Esophagus muscularis mucosa (tissue), 4 donors: ENCODE measurements at regions not wholly inside any gene's neighbourhood (a gene's known extent, or its start where the extent isn't known, plus 50 kb on each side); places are given as distances from the start of the nearest gene placed in this dataset.

ENCODE experiments used
- DNase-seq: peaks from one replicate; pipeline ENCODE4 v3.0.0-alpha.2; 2017; ENCODE audit errors: extremely low spot score
- H3K27ac ChIP-seq, 4 donors: fragments of 200-600 bp; sonication (generic); replicated peaks in 1 of 4; 1 replicate in 3 of 4; 2 replicates in 1 of 4; pipeline ENCODE4 v1.5.1; 2016 to 2019; ENCODE audit warnings: mild to moderate bottlenecking in 1 of 4
- H3K27me3 ChIP-seq, 4 donors: fragments of 200-600 bp; sonication (generic); one replicate each; pipeline versions ENCODE4 v1.5.1 to v1.6.0; 2016 to 2019
- H3K36me3 ChIP-seq, 4 donors: fragments of 200-600 bp; sonication (generic); one replicate each; pipeline ENCODE4 v1.5.1; 2016 to 2019
- H3K4me1 ChIP-seq, 4 donors: fragments of 200-600 bp; sonication (generic); one replicate each; pipeline ENCODE4 v1.5.1; 2016 to 2019
- H3K4me3 ChIP-seq, 4 donors: fragments of 200-600 bp; sonication (generic); 1 replicate in 2 of 4; 2 replicates in 2 of 4; pipeline ENCODE4 v1.5.1; 2016 to 2019; ENCODE audit warnings: mild to moderate bottlenecking in 4 of 4, moderate library complexity in 1 of 4
- H3K9me3 ChIP-seq, 4 donors: fragments of 200-600 bp; sonication (generic); 1 replicate in 3 of 4; 2 replicates in 1 of 4; pipeline ENCODE4 v1.5.1; 2016 to 2019
- CTCF ChIP-seq, 3 experiments: fragments of 200-600 bp in 2 of 3; fragments of 450-650 bp in 1 of 3; sonication (generic) in 2 of 3; IDR thresholded peaks; one replicate each; pipeline ENCODE4 v1.5.1; 2017 to 2019; ENCODE audit warnings: antibody characterized with exemption in 3 of 3, mild to moderate bottlenecking in 2 of 3, moderate library complexity in 1 of 3
- EP300 ChIP-seq: sonication (generic); formaldehyde crosslinking; IDR thresholded peaks from one replicate; pipeline ENCODE4 v1.6.1; 2017; ENCODE audit warnings: antibody characterized with exemption
- POLR2A ChIP-seq: fragments of 450-650 bp; IDR thresholded peaks from one replicate; pipeline ENCODE4 v1.6.1; 2017; ENCODE audit warnings: antibody characterized with exemption, moderate library complexity, mild to moderate bottlenecking, low read depth
- POLR2AphosphoS5 ChIP-seq, 2 donors: sonication (generic); formaldehyde crosslinking; IDR thresholded peaks; one replicate each; pipeline ENCODE4 v1.6.1; 2017; ENCODE audit warnings: antibody characterized with exemption in 2 of 2
- WGBS: methylation state at CpG from one replicate; pipeline ENCODE4 v1.1.5; 2018; 5-methylcytosine and 5-hydroxymethylcytosine counted together
- intact Hi-C: fragments of 100-400 bp; cut with DNase I; formaldehyde crosslinking; loops from one replicate; pipeline ENCODE4 v1.15.1; 2023

- intact Hi-C loops: no loop called here
- H3K36me3 ChIP-seq: no peaks in the 10 kb centered on the region
- H3K27me3 ChIP-seq: no peaks in the 10 kb centered on the region
- 81% methylated on average over 3 of the region's 3 CpGs for WGBS
- TF ChIP-seq CTCF (IDR thresholded peaks at IDR 0.05) (no peak), POLR2AphosphoS5 (IDR thresholded peaks at IDR 0.05) (no peak), POLR2A (no peak), EP300 (no peak)
- no peak overlapping the region for H3K4me3 ChIP-seq
- DNase-seq: no peak
- no peak overlapping the region for H3K27ac ChIP-seq
- no peaks in the 10 kb centered on the region for H3K9me3 ChIP-seq
- H3K4me1 ChIP-seq: no peaks in the 10 kb centered on the region
Measured at GRCh38 chr11:24043842-24044241, 453.0 kb upstream of the LUZP2 start.

GRCh38 chr11:24046731-24047130, 450.1 kb upstream of the LUZP2 start:
- Histone ChIP-seq H3K27me3 (no peaks in the 10 kb centered on the region), H3K27ac (no peak overlapping the region), H3K4me3 (no peak overlapping the region), H3K36me3 (no peaks in the 10 kb centered on the region), H3K9me3 (no peaks in the 10 kb centered on the region), H3K4me1 (no peaks in the 10 kb centered on the region)
- WGBS: 83% methylated on average over 1 of the region's 1 CpG
- no peak for TF ChIP-seq POLR2A
- TF ChIP-seq POLR2AphosphoS5 (IDR thresholded peaks at IDR 0.05): no peak
- TF ChIP-seq EP300: no peak
- no peak for DNase-seq
- intact Hi-C loops: no loop called here

GRCh38 chr11:24056051-24056450, 440.8 kb upstream of the LUZP2 start:
- TF ChIP-seq POLR2AphosphoS5 (IDR thresholded peaks at IDR 0.05): no peak
- no peak for TF ChIP-seq CTCF (IDR thresholded peaks at IDR 0.05)
- TF ChIP-seq POLR2A: no peak
- no peak for TF ChIP-seq EP300
- H3K27ac ChIP-seq: no peak overlapping the region
- no peaks in the 10 kb centered on the region for H3K4me1 ChIP-seq
- no peaks in the 10 kb centered on the region for H3K9me3 ChIP-seq
- H3K36me3 ChIP-seq: no peaks in the 10 kb centered on the region
- intact Hi-C loops: no loop called here
- H3K27me3 ChIP-seq: no peaks in the 10 kb centered on the region
- H3K4me3 ChIP-seq: no peak overlapping the region
- no peak for DNase-seq

GRCh38 chr11:24060125-24060524, 436.7 kb upstream of the LUZP2 start:
- Histone ChIP-seq H3K4me3 (no peak overlapping the region), H3K36me3 (no peaks in the 10 kb centered on the region), H3K9me3 (no peaks in the 10 kb centered on the region), H3K4me1 (no peaks in the 10 kb centered on the region), H3K27ac (no peak overlapping the region), H3K27me3 (no peaks in the 10 kb centered on the region)
- no peak for DNase-seq
- WGBS: 96% methylated on average over 3 of the region's 3 CpGs
- intact Hi-C loops: no loop called here
- TF ChIP-seq POLR2AphosphoS5 (IDR thresholded peaks at IDR 0.05) (no peak), POLR2A (no peak), CTCF (IDR thresholded peaks at IDR 0.05) (no peak), EP300 (no peak)

GRCh38 chr11:24064309-24064903, 432.4 kb upstream of the LUZP2 start:
- TF ChIP-seq EP300: no peak
- TF ChIP-seq POLR2A: no peak
- no peak for TF ChIP-seq CTCF (IDR thresholded peaks at IDR 0.05)
- TF ChIP-seq POLR2AphosphoS5 (IDR thresholded peaks at IDR 0.05): no peak
- H3K4me1 ChIP-seq: peaks cover 0 to 7% (median 4%) of the 10 kb centered on the region in 4 donors
- H3K4me3 ChIP-seq: no peak overlapping the region
- 85% methylated on average over 6 of the region's 6 CpGs for WGBS
- H3K27me3 ChIP-seq: no peaks in the 10 kb centered on the region
- DNase-seq: no peak
- H3K9me3 ChIP-seq: no peaks in the 10 kb centered on the region
- intact Hi-C loops: no loop called here
- H3K36me3 ChIP-seq: no peaks in the 10 kb centered on the region
- no peak overlapping the region for H3K27ac ChIP-seq
